Smooth muscle cell (in vitro differentiated cells): ENCODE measurements at regions not wholly inside any gene's neighbourhood (a gene's known extent, or its start where the extent isn't known, plus 50 kb on each side); places are given as distances from the start of the nearest gene placed in this dataset.
"Not testable (repeated sequence)": the region's sequence is repeated elsewhere in the genome, so short reads cannot be mapped to it uniquely, and the experiment has no call there.

Experiments used
- DNase-seq: peaks from one replicate; lab custom pipeline; 2025; ENCODE audit not compliant: unreplicated experiment; lab: John Stamatoyannopoulos, UW
- H2AFZ ChIP-seq: fragments of 200-600 bp; sonication (generic); 2 replicates; pipeline ENCODE4 v1.6.0; 2016; ENCODE audit warnings: antibody characterized with exemption, low read depth, mild to moderate bottlenecking
- H3F3A ChIP-seq: fragments of 200-600 bp; sonication (generic); 2 replicates; pipeline ENCODE4 v1.6.0; 2017; ENCODE audit warnings: antibody characterized with exemption, low read depth
- H3K27ac ChIP-seq: fragments of 200-600 bp; sonication (generic); 2 replicates; pipeline ENCODE4 v1.5.1; 2016; ENCODE audit warnings: low read depth, mild to moderate bottlenecking
- H3K27me3 ChIP-seq: fragments of 200-600 bp; sonication (generic); 2 replicates; pipeline ENCODE4 v1.6.1; 2016; ENCODE audit warnings: low read depth, mild to moderate bottlenecking
- H3K36me3 ChIP-seq: fragments of 200-600 bp; sonication (generic); 2 replicates; pipeline ENCODE4 v1.5.1; 2016; ENCODE audit warnings: low read depth
- H3K4me1 ChIP-seq: fragments of 200-600 bp; sonication (generic); 2 replicates; pipeline ENCODE4 v1.5.1; 2016; ENCODE audit warnings: low read depth
- H3K4me2 ChIP-seq: fragments of 200-600 bp; sonication (generic); 2 replicates; pipeline ENCODE4 v1.6.0; 2016; ENCODE audit warnings: mild to moderate bottlenecking
- H3K4me3 ChIP-seq: fragments of 200-600 bp; sonication (generic); 2 replicates; pipeline ENCODE4 v1.5.1; 2016; ENCODE audit warnings: mild to moderate bottlenecking
- H3K79me2 ChIP-seq: fragments of 200-600 bp; sonication (generic); 2 replicates; pipeline ENCODE4 v1.6.0; 2016; ENCODE audit warnings: low read depth, mild to moderate bottlenecking
- H3K9ac ChIP-seq: fragments of 200-600 bp; sonication (generic); 2 replicates; pipeline ENCODE4 v1.6.0; 2016; ENCODE audit warnings: low read depth
- H3K9me3 ChIP-seq: fragments of 200-600 bp; sonication (generic); replicated peaks from 2 replicates; pipeline ENCODE4 v1.5.1; 2016; ENCODE audit warnings: low read depth
- H4K20me1 ChIP-seq: fragments of 200-600 bp; sonication (generic); 2 replicates; pipeline ENCODE4 v1.6.0; 2016; ENCODE audit warnings: low read depth
- CTCF ChIP-seq: fragments of 200-600 bp; sonication (generic); IDR thresholded peaks from 2 replicates; pipeline ENCODE4 v1.5.1; 2017; ENCODE audit warnings: borderline replicate concordance, mild to moderate bottlenecking, antibody characterized with exemption; ENCODE audit not compliant: insufficient read depth, poor library complexity, severe bottlenecking
- WGBS: methylation state at CpG from one replicate; pipeline ENCODE4 v1.1.7; 2016; ENCODE audit warnings: low lambda C conversion rate; 5-methylcytosine and 5-hydroxymethylcytosine counted together

- H3K4me2 ChIP-seq = peak overlapping the region; percentile 60
These were observed 191.9 kb upstream of the SLC35B3 start for GRCh38 chr6:8627085-8627861.

GRCh38 chr6:8624665-8625064 is 189.3 kb upstream of the SLC35B3 start:
- WGBS = 97% methylated on average over 1 of the region's 1 CpG
- no peaks in the 10 kb centered on the region for H3K79me2 ChIP-seq
- no peak for TF ChIP-seq CTCF
- H3K9me3 ChIP-seq = no peaks in the 10 kb centered on the region
- no peak overlapping the region for H3K4me2 ChIP-seq
- peaks cover 6% of the 10 kb centered on the region for H3K4me1 ChIP-seq
- H3K36me3 ChIP-seq = no peaks in the 10 kb centered on the region
- H3K27me3 ChIP-seq = no peaks in the 10 kb centered on the region
- no peak overlapping the region for H3K9ac ChIP-seq
- H3F3A ChIP-seq = peaks cover 6% of the 10 kb centered on the region
- DNase-seq = no peak
- H4K20me1 ChIP-seq = no peaks in the 10 kb centered on the region
- H3K4me3 ChIP-seq = no peak overlapping the region
- no peak overlapping the region for H2AFZ ChIP-seq
- no peak overlapping the region for H3K27ac ChIP-seq

More at GRCh38 chr6:8627085-8627861, 191.9 kb upstream of the SLC35B3 start:
- Histone ChIP-seq H3K4me3 (no peak overlapping the region), H3K4me1 (peaks cover 6% of the 10 kb centered on the region), H3K9ac (peak overlapping the region; percentile 71), H4K20me1 (no peaks in the 10 kb centered on the region), H3K36me3 (no peaks in the 10 kb centered on the region), H3K27ac (peak overlapping the region; percentile 95), H3K79me2 (no peaks in the 10 kb centered on the region), H3K27me3 (no peaks in the 10 kb centered on the region), H3K9me3 (no peaks in the 10 kb centered on the region), H2AFZ (peak overlapping the region; percentile 4), H3F3A (peaks cover 6% of the 10 kb centered on the region)
- DNase-seq = no peak
- TF ChIP-seq CTCF = no peak
- WGBS = 63% methylated on average over 2 of the region's 2 CpGs

GRCh38 chr6:8623441-8623840 is 188.1 kb upstream of the SLC35B3 start:
- Histone ChIP-seq H3K36me3 (no peaks in the 10 kb centered on the region), H3K27ac (no peak overlapping the region), H3K4me1 (peaks cover 10% of the 10 kb centered on the region), H4K20me1 (no peaks in the 10 kb centered on the region), H2AFZ (no peak overlapping the region), H3K79me2 (no peaks in the 10 kb centered on the region), H3K27me3 (no peaks in the 10 kb centered on the region), H3K4me2 (no peak overlapping the region), H3K4me3 (no peak overlapping the region), H3K9me3 (no peaks in the 10 kb centered on the region), H3K9ac (no peak overlapping the region), H3F3A (peaks cover 6% of the 10 kb centered on the region)
- DNase-seq = no peak
- no peak for TF ChIP-seq CTCF
- 84% methylated on average over 3 of the region's 3 CpGs for WGBS

GRCh38 chr6:8619853-8620252 is 184.5 kb upstream of the SLC35B3 start:
- no peak overlapping the region for H3K27ac ChIP-seq
- no peaks in the 10 kb centered on the region for H3K36me3 ChIP-seq
- no peaks in the 10 kb centered on the region for H3K27me3 ChIP-seq
- peak overlapping the region; percentile 66 for H2AFZ ChIP-seq
- no peaks in the 10 kb centered on the region for H3K79me2 ChIP-seq
- H3K4me1 ChIP-seq = peaks cover 3% of the 10 kb centered on the region
- no peak overlapping the region for H3K4me3 ChIP-seq
- no peaks in the 10 kb centered on the region for H4K20me1 ChIP-seq
- H3K4me2 ChIP-seq = no peak overlapping the region
- no peak for DNase-seq
- no peak overlapping the region for H3K9ac ChIP-seq
- no peaks in the 10 kb centered on the region for H3K9me3 ChIP-seq
- WGBS = 95% methylated on average over 8 of the region's 8 CpGs
- no peaks in the 10 kb centered on the region for H3F3A ChIP-seq
- no peak for TF ChIP-seq CTCF

- not testable (repeated sequence) for H3K79me2 ChIP-seq, H3K4me1 ChIP-seq, H3K27me3 ChIP-seq, H3K36me3 ChIP-seq, H3K27ac ChIP-seq, H3K4me2 ChIP-seq, H3K4me3 ChIP-seq, H3K9ac ChIP-seq, H3F3A ChIP-seq, DNase-seq, H4K20me1 ChIP-seq, H3K9me3 ChIP-seq
- 55% methylated on average over 5 of the region's 5 CpGs for WGBS
- peak overlapping the region; percentile 66 for H2AFZ ChIP-seq
These were observed 184.1 kb upstream of the SLC35B3 start for GRCh38 chr6:8619408-8619807.
